ENCODE measurements at regions not wholly inside any gene's neighbourhood (a gene's known extent, or its start where the extent isn't known, plus 50 kb on each side); places are given as distances from the start of the nearest gene placed in this dataset.

DNA sequence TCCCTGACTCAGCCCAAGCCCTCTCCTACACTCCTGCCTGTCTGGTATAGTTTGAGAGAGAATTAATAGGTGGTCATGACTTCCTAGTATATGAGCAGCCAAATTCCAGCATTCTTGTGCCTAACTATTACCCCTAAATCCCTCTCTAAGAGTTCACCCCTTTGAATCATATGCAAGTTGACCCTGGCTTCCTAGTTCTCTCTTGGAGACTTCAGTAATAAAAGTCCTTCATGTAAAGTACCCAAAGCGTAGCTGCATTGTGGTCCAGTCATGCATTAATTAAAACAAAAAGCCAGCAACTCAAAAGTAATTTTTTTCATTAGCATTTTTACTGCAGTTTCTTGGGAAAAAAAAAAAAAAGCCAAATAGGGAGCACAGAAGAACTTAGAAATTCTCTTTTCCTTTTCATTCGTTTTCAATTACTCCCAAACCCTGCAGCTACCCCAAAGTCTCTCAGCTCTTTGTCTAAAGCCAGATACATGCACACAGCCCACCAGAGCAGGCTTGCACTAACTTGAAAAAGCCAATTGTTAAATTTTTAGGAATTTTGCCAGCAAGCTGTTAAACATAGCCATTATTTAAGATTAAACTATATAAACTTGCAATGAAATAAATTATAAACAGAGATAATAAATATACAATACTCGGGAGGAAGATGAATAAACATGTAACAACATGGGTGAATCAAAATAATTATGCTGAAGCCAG lies 50.1 kb upstream of the STT3B start:
- DNase-seq, result no peak

All from NCI-H345 (cell line).